NCI-H1105 (cell line): ENCODE measurements at regions not wholly inside any gene's neighbourhood (a gene's known extent, or its start where the extent isn't known, plus 50 kb on each side); places are given as distances from the start of the nearest gene placed in this dataset.
"Not testable (repeated sequence)": the region's sequence is repeated elsewhere in the genome, so short reads cannot be mapped to it uniquely, and the experiment has no call there.

Experiments
- DNase-seq: peaks from one replicate; lab custom pipeline; 2025; lab: John Stamatoyannopoulos, UW

GRCh38 chr7:10268034-10268433 is 705.6 kb upstream of the PHF14 start:
- no peak for DNase-seq

- DNase-seq: no peak
These were observed 690.8 kb upstream of the PHF14 start for GRCh38 chr7:10282909-10283308.

DNA sequence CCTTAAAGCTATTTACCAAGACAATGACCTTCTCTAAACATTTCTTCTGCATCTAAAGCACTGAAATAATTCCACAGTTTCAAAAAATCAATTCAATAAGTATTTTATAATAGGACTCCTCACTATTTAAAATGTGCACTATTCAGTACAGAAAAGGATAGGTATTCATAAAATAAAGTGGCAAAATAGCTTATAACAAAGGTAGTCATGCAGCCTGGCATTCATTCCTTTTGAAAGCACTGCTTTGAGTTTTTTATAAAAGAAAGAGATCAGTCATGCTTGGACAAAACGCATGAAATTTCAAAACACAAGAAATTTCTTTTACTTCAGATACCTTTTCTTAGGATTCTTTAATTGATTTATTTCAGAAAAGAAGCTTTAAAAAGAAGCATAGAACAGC is 689.7 kb upstream of the PHF14 start:
- DNase-seq: no peak

- no peak for DNase-seq
These were observed 674.3 kb upstream of the PHF14 start for GRCh38 chr7:10299384-10299783.

DNA sequence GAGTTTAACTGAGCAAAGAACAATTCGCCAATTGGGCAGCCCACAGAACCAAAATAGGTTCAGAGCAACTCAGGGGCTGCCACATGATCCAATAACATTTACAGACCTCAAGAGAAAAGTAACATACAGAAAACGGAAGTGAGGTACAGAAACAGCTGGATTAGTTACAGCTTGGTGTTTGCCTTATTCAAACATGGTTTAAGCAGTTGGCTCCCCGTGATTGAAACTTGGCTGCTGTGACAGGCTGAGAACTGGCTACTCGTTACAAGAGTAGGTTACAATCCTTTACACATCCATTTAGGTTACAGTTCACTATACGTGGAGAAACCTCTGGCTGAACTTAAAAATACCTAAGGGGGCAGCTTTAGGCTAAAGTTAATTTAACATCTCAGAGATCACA is 673.1 kb upstream of the PHF14 start:
- DNase-seq: no peak

DNA sequence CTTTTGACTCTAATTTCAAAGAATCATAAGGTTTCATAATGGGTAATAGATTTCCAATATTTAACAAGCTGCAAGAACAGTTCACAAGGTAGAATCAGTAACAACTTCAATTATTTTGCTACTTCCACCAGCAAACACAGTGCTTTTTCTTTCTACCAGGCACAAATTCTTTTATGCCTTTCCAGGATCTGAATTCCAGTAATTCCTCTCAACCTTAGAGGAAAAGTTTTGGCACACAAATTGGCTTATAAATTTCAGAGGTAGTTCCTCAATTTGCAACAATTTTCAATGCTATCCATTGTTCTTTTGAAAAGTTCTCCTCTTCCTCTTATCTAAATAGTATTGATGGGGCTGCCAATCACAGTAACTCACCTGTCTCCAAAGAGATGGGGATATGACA is 665.4 kb upstream of the PHF14 start:
- DNase-seq: no peak

DNA sequence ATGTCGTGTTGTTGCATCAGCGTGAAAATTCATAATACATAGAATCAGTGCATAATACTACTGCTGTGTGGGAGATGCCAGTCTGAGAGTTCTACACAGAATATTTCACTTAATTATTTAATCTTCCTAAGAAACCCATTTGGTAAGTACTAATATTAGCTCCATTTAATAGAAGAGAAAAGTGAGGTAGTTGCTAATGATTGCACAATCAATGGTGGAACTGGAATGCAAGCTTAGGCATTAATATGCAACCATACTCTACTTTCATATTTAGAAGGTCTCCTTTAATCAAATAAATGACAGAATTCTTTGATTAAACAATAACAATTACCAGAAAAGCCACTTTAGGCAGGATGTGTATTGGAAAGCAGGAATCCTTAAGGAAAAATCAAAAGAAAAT is 660.7 kb upstream of the PHF14 start:
- no peak for DNase-seq

GRCh38 chr7:10315881-10316280 is 657.8 kb upstream of the PHF14 start:
- DNase-seq: no peak

GRCh38 chr7:10316488-10316887 is 657.2 kb upstream of the PHF14 start:
- DNase-seq: no peak

DNA sequence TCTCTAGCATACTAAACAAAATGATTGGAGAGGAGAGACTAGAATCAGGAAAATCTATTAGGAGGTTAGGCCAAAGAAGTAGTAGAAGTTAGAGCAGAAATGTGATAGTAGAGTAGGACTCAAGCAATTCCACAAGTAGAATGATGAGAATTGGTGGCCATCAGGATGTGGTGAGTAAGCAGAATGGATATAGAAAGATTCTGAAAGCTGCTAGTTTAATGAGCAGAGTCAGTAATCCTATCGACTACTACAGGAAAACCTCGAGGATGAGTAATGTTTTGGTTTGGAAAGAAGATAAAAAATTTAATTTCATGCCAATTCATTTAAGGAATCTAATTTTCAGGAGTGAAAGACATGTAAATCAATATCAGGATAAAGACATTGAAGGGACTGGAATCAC is 648.3 kb upstream of the PHF14 start:
- DNase-seq: no peak

DNA sequence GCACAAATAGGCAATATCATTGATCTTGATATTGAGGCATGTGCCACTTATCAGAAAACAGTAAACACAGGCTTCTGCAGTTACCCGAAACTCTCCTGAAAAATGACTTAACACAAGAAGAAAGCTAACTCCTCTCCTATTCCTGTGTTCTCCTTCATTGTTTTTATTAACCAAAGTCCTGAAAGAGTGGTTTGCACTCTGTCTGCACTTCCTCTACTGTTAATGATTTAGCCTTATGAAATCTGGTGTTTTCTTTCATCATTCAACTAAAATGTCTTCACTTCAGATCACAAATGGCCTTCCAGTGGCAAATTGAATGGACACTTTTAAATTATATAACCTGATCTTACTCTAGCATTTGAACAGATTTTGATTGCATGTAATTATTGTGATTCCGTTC is 630.6 kb upstream of the PHF14 start:
- no peak for DNase-seq

GRCh38 chr7:10346032-10346431 is 627.6 kb upstream of the PHF14 start:
- DNase-seq: no peak

GRCh38 chr7:10355816-10356215 is 617.9 kb upstream of the PHF14 start:
- DNase-seq: no peak

GRCh38 chr7:10360050-10360449 is 613.6 kb upstream of the PHF14 start:
- no peak for DNase-seq

GRCh38 chr7:10401793-10402192 is 571.9 kb upstream of the PHF14 start:
- no peak for DNase-seq

- DNase-seq: peak; percentile 15
These were observed 561.2 kb upstream of the PHF14 start for GRCh38 chr7:10412422-10413019.

GRCh38 chr7:10418985-10419384 is 554.7 kb upstream of the PHF14 start:
- no peak for DNase-seq

- no peak for DNase-seq
These were observed 544.6 kb upstream of the PHF14 start for GRCh38 chr7:10429031-10429430.

DNA sequence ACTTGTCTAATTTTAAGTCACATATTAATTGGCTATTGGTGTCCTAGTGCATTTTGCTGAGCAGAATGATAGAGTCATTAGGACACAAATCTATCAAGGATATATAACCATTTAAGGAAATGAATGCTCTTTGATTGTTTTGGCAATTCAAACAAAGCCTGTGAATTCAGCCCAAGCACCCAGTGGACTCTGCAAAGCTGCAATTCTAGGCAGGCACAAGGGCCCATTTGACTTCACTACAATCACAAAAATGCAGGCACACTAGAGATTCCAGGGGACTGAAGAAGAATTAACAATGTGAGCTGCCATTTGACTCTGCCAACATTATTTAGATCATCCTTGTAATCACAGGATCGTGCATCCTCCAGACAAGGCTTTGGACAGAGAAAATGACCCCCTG is 544.2 kb upstream of the PHF14 start:
- no peak for DNase-seq

DNA sequence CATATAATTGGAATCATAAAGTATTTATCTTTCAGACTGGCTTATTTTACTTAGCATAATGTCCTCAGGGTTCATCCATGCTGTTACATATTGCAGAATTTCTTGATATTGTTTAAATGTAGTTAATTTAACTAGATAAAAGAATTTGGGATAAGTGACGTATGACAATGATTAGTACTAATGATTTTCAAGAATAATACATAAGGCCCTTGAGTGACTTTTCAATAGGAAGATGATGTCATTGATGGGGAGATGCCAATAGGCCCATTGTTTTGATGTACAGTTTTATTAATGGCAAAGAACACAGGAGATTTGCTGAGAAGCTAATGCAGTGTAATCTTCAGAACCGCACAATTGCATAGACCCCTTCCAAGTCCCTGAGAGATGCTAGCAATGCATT is 537.4 kb upstream of the PHF14 start:
- DNase-seq: no peak

GRCh38 chr7:10439027-10439426 is 534.6 kb upstream of the PHF14 start:
- no peak for DNase-seq

DNA sequence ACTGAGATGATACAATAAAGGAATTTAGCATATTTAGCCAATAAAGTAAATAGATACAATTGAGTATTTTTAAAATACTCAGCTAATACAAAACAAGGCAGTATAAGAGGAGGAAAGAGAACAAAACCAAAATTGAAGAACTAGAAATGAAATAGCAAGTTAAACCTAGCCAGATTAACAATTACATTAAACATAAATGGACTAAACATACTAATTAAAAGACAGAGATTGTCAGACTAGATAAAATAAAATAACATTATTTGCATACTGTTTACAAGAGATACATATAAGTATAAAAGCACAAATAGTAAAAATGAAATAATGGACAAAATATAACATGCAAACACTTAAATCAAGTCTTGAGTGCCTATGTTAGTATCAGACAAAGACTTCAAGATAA is 517.7 kb upstream of the PHF14 start:
- no peak for DNase-seq

GRCh38 chr7:10460474-10460873 is 513.2 kb upstream of the PHF14 start:
- DNase-seq: no peak

GRCh38 chr7:10463701-10464100 is 510.0 kb upstream of the PHF14 start:
- DNase-seq: no peak

DNA sequence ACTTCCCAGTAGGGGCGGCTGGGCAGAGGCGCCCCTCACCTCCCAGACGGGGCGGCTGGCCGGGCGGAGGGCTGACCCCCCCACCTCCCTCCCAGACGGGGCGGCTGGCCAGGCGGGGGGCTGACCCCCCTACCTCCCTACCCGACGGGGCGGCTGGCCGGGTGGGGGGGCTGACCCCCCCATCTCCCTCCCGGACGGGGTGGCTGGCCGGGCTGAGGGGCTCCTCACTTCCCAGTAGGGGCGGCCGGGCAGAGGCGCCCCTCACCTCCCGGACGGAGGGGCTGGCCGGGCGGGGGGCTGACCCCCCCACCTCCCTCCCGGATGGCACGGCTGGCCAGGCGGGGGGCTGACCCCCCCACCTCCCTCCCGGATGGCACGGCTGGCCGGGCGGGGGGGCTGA is 508.1 kb upstream of the PHF14 start:
- DNase-seq: not testable (repeated sequence)
